RCC 7860 (cell line): ENCODE measurements at regions not wholly inside any gene's neighbourhood (a gene's known extent, or its start where the extent isn't known, plus 50 kb on each side); places are given as distances from the start of the nearest gene placed in this dataset.
"Not testable (repeated sequence)": the region's sequence is repeated elsewhere in the genome, so short reads cannot be mapped to it uniquely, and the experiment has no call there.

Experiments
- DNase-seq: peaks from one replicate; pipeline ENCODE4 v3.0.0-alpha.2; 2015; ENCODE audit warnings: low spot score
- FAIRE-seq: peaks from 2 replicates; lab custom pipeline; 2012; peaks lifted over from hg19 to GRCh38; lab: Jason Lieb, UNC

DNA sequence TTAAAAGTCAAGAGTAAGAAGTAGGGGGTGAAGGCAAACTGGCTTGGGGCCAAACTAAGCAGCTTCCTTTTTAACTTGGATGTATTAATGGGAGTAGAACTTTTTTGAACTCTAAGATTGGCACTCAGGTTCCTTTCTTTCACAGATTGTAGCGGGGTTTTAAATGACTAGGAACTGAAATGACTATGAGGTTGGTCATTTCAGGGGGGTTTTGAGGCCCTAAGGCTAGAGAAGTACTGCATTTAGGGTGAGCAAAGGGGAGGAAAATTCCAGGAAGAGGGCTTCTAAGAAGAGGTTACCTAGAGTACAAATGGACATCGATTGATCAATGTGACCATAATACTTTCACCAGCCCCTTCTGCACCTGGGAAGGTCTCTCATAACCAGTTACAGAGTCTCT is 381.8 kb downstream of the MLLT3 start:
- no peak for FAIRE-seq
- no peak for DNase-seq

- no peak for DNase-seq
- no peak for FAIRE-seq
Observed at GRCh38 chr9:20238921-20239320, 383.4 kb downstream of the MLLT3 start.

- FAIRE-seq (no peak), DNase-seq (no peak)
Observed at GRCh38 chr9:20237686-20238085, 384.6 kb downstream of the MLLT3 start.

GRCh38 chr9:20236676-20237075 is 385.6 kb downstream of the MLLT3 start:
- FAIRE-seq (no peak), DNase-seq (no peak)

DNA sequence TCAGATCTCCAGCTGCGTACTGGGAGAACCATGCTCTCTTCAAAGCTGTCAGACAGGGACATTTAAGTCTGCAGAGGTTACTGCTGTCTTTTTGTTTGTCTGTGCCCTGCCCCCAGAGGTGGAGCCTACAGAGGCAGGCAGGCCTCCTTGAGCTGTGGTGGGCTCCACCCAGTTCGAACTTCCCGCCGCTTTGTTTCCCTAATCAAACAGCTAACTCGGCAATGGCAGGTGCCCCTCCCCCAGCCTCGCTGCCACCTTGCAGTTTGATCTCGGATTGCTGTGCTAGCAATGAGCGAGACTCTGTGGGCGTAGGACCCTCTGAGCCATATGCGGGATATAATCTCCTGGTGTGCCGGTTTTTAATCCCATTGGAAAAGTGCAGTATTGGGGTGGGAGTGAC is 387.1 kb downstream of the MLLT3 start:
- not testable (repeated sequence) for FAIRE-seq, DNase-seq

DNA sequence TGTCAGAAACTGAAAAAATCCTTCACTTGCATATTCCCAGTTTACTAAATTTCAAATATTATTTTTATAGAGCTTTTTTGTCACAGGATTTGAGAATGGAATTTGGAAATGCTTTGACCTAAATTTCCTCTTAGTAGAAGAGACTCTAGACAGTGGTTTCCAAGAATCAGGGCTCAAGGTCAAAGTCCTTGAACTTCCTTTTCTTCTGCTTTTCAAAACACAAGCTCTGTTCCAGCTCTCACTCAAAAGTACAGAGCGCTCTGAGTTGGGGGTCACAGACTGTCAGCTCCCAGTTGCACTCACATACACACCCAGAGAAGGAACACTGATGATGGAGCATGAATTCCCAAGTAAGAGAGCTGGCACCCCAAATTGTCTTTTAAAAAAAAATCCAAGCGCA is 394.2 kb downstream of the MLLT3 start:
- FAIRE-seq = no peak
- no peak for DNase-seq

DNA sequence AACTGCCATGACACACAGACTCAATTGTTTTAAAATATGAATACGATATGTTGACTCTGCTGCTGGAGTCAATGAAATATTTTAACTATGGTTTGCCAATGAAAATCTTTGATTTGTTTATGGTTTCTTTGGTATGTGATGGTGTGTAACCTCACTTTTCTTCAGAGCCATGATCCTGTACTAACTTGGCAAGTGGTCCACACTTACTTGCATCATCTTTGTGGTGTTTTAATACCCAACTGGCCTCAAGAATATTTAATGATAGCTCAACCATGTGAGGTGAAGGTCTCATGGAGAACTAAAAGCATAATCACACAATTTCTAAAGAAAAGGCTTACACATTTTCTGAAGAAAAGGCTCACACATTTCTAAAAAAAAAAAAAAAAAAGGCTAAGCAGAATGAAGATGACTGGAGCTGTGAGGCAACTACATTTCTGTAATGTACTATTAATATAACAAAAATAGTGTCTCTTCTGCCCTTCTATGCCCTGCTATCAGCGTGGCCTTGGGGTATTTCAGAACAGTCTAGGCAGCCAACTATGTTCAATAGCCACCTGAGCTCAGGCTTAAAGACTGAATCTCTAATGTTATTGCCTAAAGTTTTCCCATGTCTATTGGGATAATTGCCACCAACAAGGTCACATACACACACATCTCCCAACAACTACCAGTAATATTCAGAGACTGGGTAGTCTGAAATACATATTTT is 395.0 kb downstream of the MLLT3 start:
- FAIRE-seq (no peak), DNase-seq (no peak)

GRCh38 chr9:20226345-20226744 is 396.0 kb downstream of the MLLT3 start:
- DNase-seq = no peak
- no peak for FAIRE-seq

DNA sequence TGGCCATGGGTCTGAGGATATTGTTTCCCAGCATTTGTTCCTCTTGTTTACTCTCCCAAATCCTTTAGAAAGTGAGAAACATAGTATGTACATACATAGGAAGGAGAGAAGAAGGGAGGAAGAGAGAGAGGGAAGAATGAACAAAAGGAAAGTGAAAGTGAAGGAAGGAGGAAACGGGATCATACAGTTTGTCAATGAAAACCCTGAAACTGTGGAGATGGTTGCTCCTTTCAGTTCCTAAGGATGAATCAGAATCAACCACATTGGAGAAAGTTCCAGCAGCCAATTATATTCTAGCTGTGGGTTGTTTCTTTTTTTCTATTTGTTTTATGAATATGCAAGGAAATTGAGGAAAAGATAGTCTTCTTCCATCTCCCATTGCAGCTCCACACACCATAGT is 396.5 kb downstream of the MLLT3 start:
- DNase-seq (no peak), FAIRE-seq (no peak)

- FAIRE-seq = no peak
- DNase-seq = no peak
Observed at GRCh38 chr9:20224756-20225155, 397.5 kb downstream of the MLLT3 start.

GRCh38 chr9:20220286-20220685 is 402.0 kb downstream of the MLLT3 start:
- DNase-seq (no peak), FAIRE-seq (no peak)

DNA sequence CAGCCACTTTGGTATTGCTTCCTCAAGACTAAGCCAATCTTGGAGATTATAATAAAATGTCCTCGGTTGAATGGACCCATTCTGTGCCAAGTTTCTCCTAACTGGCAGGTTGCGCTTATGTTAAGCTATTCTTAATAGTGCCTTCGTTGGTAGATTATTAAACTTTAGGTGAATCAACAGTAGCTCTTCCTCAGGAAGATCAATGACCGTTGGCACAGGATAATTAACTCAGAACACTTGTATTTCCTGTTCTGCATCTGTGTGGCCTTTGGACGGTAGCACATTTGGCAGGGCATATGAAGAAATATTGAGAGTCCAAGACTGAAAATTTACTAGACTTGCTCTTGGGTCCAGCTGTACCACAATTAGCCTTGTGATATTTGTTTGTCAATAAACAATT is 402.9 kb downstream of the MLLT3 start:
- FAIRE-seq = no peak
- no peak for DNase-seq

DNA sequence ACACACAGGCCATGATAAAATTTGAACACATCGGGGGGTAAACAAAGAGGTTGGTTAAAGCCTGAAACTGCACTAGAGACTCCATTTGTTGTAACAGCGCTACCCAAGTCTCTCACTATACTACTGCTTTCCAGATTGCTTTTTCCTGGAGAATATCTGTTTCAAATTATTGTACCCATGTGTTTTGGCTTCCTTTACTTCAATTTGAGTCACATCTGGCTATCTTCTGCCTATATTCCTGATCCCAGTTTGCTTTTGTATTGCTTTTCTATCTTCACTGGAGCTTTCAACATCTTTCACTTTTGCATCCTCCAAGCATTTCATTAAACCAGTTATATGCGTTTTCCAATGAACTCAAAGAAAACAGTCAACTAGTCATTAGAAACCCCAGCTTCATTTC is 404.7 kb downstream of the MLLT3 start:
- DNase-seq (no peak), FAIRE-seq (no peak)

GRCh38 chr9:20216438-20216837 is 405.9 kb downstream of the MLLT3 start:
- FAIRE-seq (no peak), DNase-seq (no peak)

DNA sequence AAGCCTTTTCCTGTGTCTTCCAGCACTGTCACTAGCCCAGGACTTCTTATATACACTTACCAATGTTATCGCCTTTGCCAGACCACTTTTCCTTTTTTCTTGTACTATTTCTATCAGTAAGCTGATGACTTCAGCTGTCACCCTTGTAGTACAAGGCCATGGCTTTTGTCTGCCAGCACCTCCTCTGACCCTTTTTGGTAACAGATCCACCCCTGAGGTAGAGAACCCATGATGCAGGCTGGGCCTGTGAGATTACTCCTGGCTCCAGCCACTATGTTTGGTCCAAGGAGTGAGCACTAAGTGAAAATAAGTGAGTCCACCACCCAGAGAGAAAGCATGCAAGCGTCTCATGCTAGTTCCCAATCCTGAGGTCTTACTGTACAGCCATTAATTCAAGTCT is 406.7 kb downstream of the MLLT3 start:
- DNase-seq (no peak), FAIRE-seq (no peak)

- DNase-seq (no peak), FAIRE-seq (no peak)
Observed at GRCh38 chr9:20212806-20213205, 409.5 kb downstream of the MLLT3 start.

DNA sequence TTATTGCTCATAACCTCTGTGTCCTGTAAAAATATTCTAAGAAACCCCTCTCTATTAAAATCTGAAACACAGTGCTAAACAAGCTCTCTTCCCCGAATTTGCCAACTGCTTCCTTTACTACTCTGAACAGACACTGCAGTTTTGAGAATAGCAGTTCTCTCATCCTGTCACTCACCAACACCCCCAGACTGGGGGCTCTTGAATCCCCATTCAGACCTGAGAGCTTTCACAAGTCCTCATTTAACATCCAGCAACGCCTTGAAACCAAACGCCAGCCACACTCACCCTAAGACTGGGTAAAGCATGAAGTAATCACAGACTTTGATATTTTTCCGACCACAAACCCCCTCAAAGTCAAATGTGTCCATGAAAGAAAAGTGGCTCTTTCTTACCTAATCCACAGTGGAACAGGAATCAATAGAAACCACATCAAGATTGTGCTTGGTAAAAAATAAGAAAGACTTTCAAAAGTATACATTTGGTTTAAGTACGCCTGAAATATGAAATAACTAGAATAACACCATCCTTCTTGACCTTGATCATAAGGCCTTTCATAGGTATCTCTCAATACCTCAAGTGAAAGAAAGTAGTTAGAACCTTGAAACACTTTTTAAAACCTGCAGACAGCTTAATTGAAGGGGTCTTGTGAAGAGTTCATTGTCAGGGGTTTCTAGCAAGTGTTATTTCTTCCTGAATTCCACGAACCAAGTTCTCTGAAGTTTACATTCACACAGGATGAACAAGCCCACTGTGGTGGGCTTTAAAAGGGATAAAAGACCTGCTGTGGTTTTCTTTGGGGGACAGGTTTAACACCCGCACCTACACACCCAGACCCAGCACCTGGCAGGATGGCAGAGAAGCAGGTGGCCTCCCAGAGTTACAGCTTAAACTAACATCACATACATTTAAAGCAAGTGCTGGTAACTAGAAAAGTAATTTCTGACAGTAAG is 412.6 kb downstream of the MLLT3 start:
- FAIRE-seq (no peak), DNase-seq (no peak)

DNA sequence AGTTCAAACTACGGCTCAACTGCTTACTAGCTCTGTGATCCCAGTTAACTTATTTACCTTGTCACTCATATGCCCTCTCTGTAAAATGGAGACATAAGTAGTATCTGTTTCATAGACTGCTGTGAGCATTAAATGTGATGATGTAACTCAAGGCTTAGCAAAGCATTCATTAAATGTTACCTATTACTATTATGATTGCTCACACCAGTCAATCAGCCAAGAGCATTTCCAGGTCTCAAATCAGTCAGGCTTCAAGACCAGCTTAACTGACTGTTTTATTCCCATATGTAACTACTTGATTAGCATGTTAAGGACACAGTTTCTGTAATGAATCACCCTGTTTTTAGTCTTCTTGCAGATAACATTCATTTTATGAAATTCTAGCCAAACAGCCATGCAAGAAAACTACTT is 413.3 kb downstream of the MLLT3 start:
- no peak for DNase-seq
- no peak for FAIRE-seq

DNA sequence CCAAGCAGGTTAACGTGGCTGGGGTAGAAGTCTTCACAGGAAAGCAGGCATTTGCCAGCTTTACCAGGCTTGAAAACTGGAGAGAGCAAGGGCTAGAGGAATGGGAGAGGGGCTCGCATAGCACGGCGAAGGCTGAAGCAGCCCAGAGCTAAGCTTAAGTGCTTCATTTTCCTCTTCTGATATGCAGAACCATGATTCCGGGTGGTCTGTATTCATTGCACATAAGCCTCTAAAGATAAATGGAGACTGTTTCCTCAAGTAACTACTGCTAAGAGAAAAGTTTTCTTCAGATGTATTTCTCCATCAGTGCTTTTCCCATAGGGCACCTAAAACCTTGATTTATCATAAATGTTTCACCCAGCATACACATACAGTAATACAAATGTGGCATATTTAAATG is 414.1 kb downstream of the MLLT3 start:
- DNase-seq = no peak
- no peak for FAIRE-seq

DNA sequence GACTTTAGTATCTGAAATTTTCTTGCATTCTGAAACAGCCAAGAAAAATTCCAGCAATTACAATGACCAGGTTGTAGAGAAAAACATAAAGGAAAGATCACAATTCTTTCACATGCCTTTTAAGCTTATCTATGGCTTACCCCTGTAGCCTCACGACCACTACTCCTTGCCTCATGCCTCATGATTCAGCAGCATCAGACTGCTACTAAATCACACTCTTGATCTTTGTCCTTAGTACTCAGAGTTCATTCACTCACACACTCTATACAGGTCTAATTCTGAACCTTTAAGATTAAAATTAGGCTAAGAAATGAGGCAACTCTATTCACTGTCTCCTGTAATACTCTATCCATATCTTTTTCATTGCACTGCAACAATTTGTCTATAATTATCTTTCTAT is 415.1 kb downstream of the MLLT3 start:
- no peak for FAIRE-seq
- DNase-seq = no peak

DNA sequence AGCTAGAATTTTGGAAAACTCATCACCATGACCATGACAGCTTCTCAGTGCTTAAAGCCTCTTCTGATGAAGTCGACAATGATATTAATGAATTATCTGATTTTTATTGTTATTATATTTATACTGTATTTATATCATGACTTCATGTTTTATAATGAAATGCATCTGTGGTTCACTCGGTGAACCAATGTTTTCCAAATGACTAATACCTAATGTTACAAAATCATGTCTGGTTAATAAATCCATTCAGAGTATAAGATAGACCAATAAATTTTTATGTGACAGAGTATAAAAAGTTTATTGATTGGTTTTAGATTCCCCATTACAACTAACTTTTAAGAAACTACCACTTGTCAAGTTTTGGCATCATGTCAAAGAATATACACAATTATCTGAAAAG is 416.5 kb downstream of the MLLT3 start:
- DNase-seq (no peak), FAIRE-seq (no peak)

DNA sequence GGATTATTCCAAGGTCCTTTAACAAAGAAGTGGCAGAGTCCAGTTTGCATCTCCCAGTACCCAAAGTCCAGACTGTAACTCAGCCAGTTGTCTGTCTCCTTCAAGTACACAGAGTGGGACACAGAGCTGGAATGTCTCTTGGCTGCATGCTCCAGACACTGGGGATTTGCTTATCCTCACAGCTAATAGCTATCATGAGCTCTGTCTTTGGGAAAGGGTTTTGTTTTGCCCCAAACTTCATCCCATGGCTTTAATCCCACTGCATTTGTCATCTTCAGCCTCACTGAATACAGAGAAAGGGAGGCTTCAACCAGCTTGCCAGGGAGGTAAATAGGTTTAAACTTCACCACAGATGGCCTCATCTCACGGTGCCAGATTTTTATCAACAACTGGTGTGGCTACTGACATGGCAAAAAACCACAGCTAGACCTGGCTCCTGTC is 412.2 kb upstream of the SLC24A2 start:
- FAIRE-seq = no peak

More for the DNA sequence above, 412.2 kb upstream of the SLC24A2 start:
- no peak for DNase-seq
